HepG2 (cell line): ENCODE measurements at regions not wholly inside any gene's neighbourhood (a gene's known extent, or its start where the extent isn't known, plus 50 kb on each side); places are given as distances from the start of the nearest gene placed in this dataset.

Experiments
- ATAC-seq: fragments of 200-7000 bp; cut with Tn5 transposase; 3 replicates; pipeline ENCODE4 v1.9.1; 2020; ENCODE audit warnings: mild to moderate bottlenecking, moderate library complexity
- BruUV-seq: library from RNA; stranded (reverse); fragments of 400-500 nt; replicated peaks from 2 replicates; lab custom pipeline; 2021; lab: Mats Ljungman, UMichigan
- CTCF ChIA-PET: fragments of 300-600 bp; formaldehyde crosslinking; extraction: SDS; loops from one replicate; lab custom pipeline; 2021; ENCODE audit warnings: low total read pairs, inconsistent platforms, low intra/inter-chr PET ratio; lab: Yijun Ruan, JAX
- POLR2A ChIA-PET: fragments of 350-600 bp; sonication (Branson Sonifier 250); formaldehyde crosslinking; loops from one replicate; lab custom pipeline; 2020; ENCODE audit warnings: antibody characterized with exemption, inconsistent platforms; lab: Yijun Ruan, JAX
- DNase-seq: peaks from one replicate; pipeline ENCODE4 v3.0.0-alpha.2; 2015; ENCODE audit warnings: low spot score
- FAIRE-seq: peaks from 3 replicates; lab custom pipeline; 2011; peaks lifted over from hg19 to GRCh38; lab: Jason Lieb, UNC
- H2AFZ ChIP-seq: one replicate; pipeline ENCODE4 v1.6.1; 2011; ENCODE audit warnings: low read length, inconsistent platforms
- H3K27ac ChIP-seq: fragments of 300-600 bp; 3 replicates; pipeline ENCODE4 v1.8.0; 2011; ENCODE audit warnings: mixed run types, mild to moderate bottlenecking, mixed read lengths, low read length, inconsistent platforms; ENCODE audit not compliant: insufficient read depth; ENCODE audit errors: extremely low read length
- H3K27me3 ChIP-seq, 2 experiments: fragments of 200-600 bp in 1 of 2; 2 replicates in 1 of 2; 3 replicates in 1 of 2; pipeline versions ENCODE4 v1.6.0 to v1.8.0; 2011; ENCODE audit warnings: low read length in 2 of 2, mild to moderate bottlenecking in 2 of 2, moderate library complexity in 2 of 2, inconsistent platforms in 1 of 2; ENCODE audit not compliant: insufficient read depth in 2 of 2, control insufficient read depth in 1 of 2
- H3K36me3 ChIP-seq, 2 experiments: fragments of 200-600 bp in 1 of 2; replicated peaks in 1 of 2; 2 replicates in 1 of 2; 3 replicates in 1 of 2; pipeline versions ENCODE4 v1.5.1 to v1.8.0; 2011; ENCODE audit warnings: low read length in 2 of 2, inconsistent platforms in 1 of 2; ENCODE audit not compliant: insufficient read depth in 2 of 2, control insufficient read depth in 1 of 2
- H3K4me1 ChIP-seq: 2 replicates; pipeline ENCODE4 v1.5.1; 2012; ENCODE audit warnings: low read length, inconsistent platforms; ENCODE audit not compliant: insufficient read depth
- H3K4me2 ChIP-seq: 2 replicates; pipeline ENCODE4 v1.6.0; 2011; ENCODE audit warnings: low read depth, low read length, inconsistent platforms
- H3K4me3 ChIP-seq, 3 experiments: fragments of 200-600 bp in 1 of 3; sonication (generic), shearing (Covaris generic) in 1 of 3; replicated peaks in 1 of 3; 2 replicates each; pipeline ENCODE4 v1.5.1; 2011 to 2016; ENCODE audit warnings: low read length in 3 of 3, inconsistent platforms in 2 of 3, low read depth in 2 of 3, mild to moderate bottlenecking in 2 of 3, control low read depth in 1 of 3, mixed read lengths in 1 of 3; ENCODE audit not compliant: insufficient read depth in 1 of 3
- H3K79me2 ChIP-seq: one replicate; pipeline ENCODE4 v1.6.1; 2011; ENCODE audit warnings: low read length, inconsistent platforms; ENCODE audit not compliant: insufficient read depth
- H3K9ac ChIP-seq: 2 replicates; pipeline ENCODE4 v1.6.0; 2011; ENCODE audit warnings: mild to moderate bottlenecking, low read depth, low read length, inconsistent platforms; ENCODE audit not compliant: insufficient read depth
- H3K9me3 ChIP-seq: 2 replicates; pipeline ENCODE4 v1.5.1; 2012; ENCODE audit warnings: mild to moderate bottlenecking, low read length
- H4K20me1 ChIP-seq: 2 replicates; pipeline ENCODE4 v1.6.0; 2011; ENCODE audit warnings: inconsistent platforms, mild to moderate bottlenecking, low read length, moderate library complexity; ENCODE audit not compliant: insufficient read depth
- CEBPB ChIP-seq: IDR thresholded peaks from 2 replicates; pipeline ENCODE4 v1.6.1; 2011; ENCODE audit warnings: low read depth, low read length, improper control_type of control experiment, borderline replicate concordance
- GMEB1 ChIP-seq: sonication (generic); formaldehyde crosslinking; IDR thresholded peaks from 2 replicates; pipeline ENCODE4 v1.5.1; 2020; ENCODE audit warnings: missing genetic modification reagents, mild to moderate bottlenecking, borderline replicate concordance
- KAT2B ChIP-seq: fragments of 150-350 bp; IDR thresholded peaks from 2 replicates; pipeline ENCODE4 v1.6.1; 2014; ENCODE audit warnings: low read depth, low read length, borderline replicate concordance
- KMT2A ChIP-seq: sonication (generic); formaldehyde crosslinking; IDR thresholded peaks from 2 replicates; pipeline ENCODE4 v1.4.0; 2020; ENCODE audit warnings: missing genetic modification reagents
- MEF2D ChIP-seq: sonication (generic); formaldehyde crosslinking; IDR thresholded peaks from 2 replicates; pipeline ENCODE4 v1.5.1; 2020; ENCODE audit warnings: mild to moderate bottlenecking, missing genetic modification reagents
- SP140L ChIP-seq: sonication (generic); formaldehyde crosslinking; IDR thresholded peaks from 2 replicates; pipeline ENCODE4 v1.4.0; 2020; ENCODE audit warnings: missing genetic modification reagents, borderline replicate concordance
- SYNCRIP ChIP-seq: fragments of 200-400 bp; formaldehyde crosslinking; IDR thresholded peaks from 2 replicates; pipeline ENCODE4 v1.6.1; 2018; ENCODE audit warnings: mild to moderate bottlenecking, low read depth, low read length; ENCODE audit not compliant: insufficient read depth
- ZNF562 ChIP-seq: sonication (generic); formaldehyde crosslinking; IDR thresholded peaks from 2 replicates; pipeline ENCODE4 v1.8.0; 2022; ENCODE audit warnings: missing genetic modification reagents, borderline replicate concordance
- ZNF703 ChIP-seq: sonication (generic); formaldehyde crosslinking; IDR thresholded peaks from 2 replicates; pipeline ENCODE4 v1.5.1; 2020; ENCODE audit warnings: missing genetic modification reagents, mild to moderate bottlenecking, moderate library complexity, borderline replicate concordance
- ZNF720 ChIP-seq: sonication (generic); formaldehyde crosslinking; IDR thresholded peaks from 2 replicates; pipeline ENCODE4 v1.4.0; 2020; ENCODE audit warnings: missing genetic modification reagents
- ZNF782 ChIP-seq: sonication (generic); formaldehyde crosslinking; IDR thresholded peaks from 2 replicates; pipeline ENCODE4 v1.4.0; 2020; ENCODE audit warnings: missing genetic modification reagents, mild to moderate bottlenecking, borderline replicate concordance
- WGBS: methylation state at CpG from one replicate; pipeline ENCODE4 v1.1.6; 2017; ENCODE audit warnings: low lambda C conversion rate; 5-methylcytosine and 5-hydroxymethylcytosine counted together
- in situ Hi-C: cut with HindIII; loops from 2 replicates; pipeline ENCODE4 v1.10.0; 2017; ENCODE audit warnings: low pct_unique_long_range_greater_than_20kb; ENCODE audit not compliant: extremely low pct_ligation_motif_present
- intact Hi-C: fragments of 100-400 bp; cut with micrococcal nuclease; formaldehyde crosslinking; loops from one replicate; pipeline ENCODE4 v1.10.0; 2022; ENCODE audit not compliant: unreplicated experiment
- TF ChIP-seq, protein P1 (sequence below): sonication (generic); formaldehyde crosslinking; IDR thresholded peaks from 2 replicates; pipeline ENCODE4 v1.5.0; 2020; ENCODE audit warnings: mild to moderate bottlenecking, missing genetic modification reagents, moderate library complexity

GRCh38 chr17:72299100-72299499, 178.3 kb downstream of the SOX9 start:
- Histone ChIP-seq H3K79me2 (no peaks in the 10 kb centered on the region), H3K4me2 (no peak overlapping the region), H3K4me3 (no peak overlapping the region), H3K9ac (no peak overlapping the region), H4K20me1 (no peaks in the 10 kb centered on the region), H3K9me3 (no peaks in the 10 kb centered on the region), H2AFZ (no peak overlapping the region), H3K27ac (no peak overlapping the region), H3K27me3 (peaks cover 1 to 7% of the 10 kb centered on the region in 2 experiments; a peak in 2 of 5 replicates), H3K4me1 (peaks cover 55% of the 10 kb centered on the region), H3K36me3 (no peaks in the 10 kb centered on the region)
- ChIA-PET CTCF (no interaction called here), POLR2A (no interaction called here)
- DNase-seq, result no peak
- in situ Hi-C loops (no loop called here), intact Hi-C loops (loop anchor here (5.0 kb wide), 1 partner anchor 98 kb away; no protein-coding TSS in a partner anchor)
- no TSS peak for BruUV-seq
- FAIRE-seq, result no peak
- TF ChIP-seq MEF2D (CRISPR knock-in tag) (no peak), CEBPB (no peak), ZNF720 (CRISPR knock-in tag) (no peak), ZNF703 (no peak), KMT2A (CRISPR knock-in tag) (no peak), ZNF782 (CRISPR knock-in tag) (no peak), KAT2B (no peak), ZNF562 (CRISPR knock-in tag) (no peak), GMEB1 (CRISPR knock-in tag) (no peak), SYNCRIP (no peak), SP140L (no peak)
- TF ChIP-seq, protein P1, sequence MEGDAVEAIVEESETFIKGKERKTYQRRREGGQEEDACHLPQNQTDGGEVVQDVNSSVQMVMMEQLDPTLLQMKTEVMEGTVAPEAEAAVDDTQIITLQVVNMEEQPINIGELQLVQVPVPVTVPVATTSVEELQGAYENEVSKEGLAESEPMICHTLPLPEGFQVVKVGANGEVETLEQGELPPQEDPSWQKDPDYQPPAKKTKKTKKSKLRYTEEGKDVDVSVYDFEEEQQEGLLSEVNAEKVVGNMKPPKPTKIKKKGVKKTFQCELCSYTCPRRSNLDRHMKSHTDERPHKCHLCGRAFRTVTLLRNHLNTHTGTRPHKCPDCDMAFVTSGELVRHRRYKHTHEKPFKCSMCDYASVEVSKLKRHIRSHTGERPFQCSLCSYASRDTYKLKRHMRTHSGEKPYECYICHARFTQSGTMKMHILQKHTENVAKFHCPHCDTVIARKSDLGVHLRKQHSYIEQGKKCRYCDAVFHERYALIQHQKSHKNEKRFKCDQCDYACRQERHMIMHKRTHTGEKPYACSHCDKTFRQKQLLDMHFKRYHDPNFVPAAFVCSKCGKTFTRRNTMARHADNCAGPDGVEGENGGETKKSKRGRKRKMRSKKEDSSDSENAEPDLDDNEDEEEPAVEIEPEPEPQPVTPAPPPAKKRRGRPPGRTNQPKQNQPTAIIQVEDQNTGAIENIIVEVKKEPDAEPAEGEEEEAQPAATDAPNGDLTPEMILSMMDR (CRISPR knock-in tag), result no peak
- no peak for ATAC-seq
- whole genome bisulfite sequencing, result 53% methylated on average over 4 of the region's 4 CpGs
